H1 (cell line): ENCODE measurements at regions not wholly inside any gene's neighbourhood (a gene's known extent, or its start where the extent isn't known, plus 50 kb on each side); places are given as distances from the start of the nearest gene placed in this dataset.

Experiments
- CBX5 ChIP-seq: fragments of 300-800, 300-1000 bp; sonication (generic); IDR thresholded peaks from 2 replicates; pipeline ENCODE4 v1.7.1; 2016; ENCODE audit warnings: antibody characterized with exemption, low read length, low read depth
- CREB1 ChIP-seq: IDR thresholded peaks from 2 replicates; pipeline ENCODE4 v1.6.1; 2012; ENCODE audit warnings: inconsistent platforms
- KDM1A ChIP-seq: fragments of 200-600, 300-600 bp; sonication (generic); IDR thresholded peaks from 2 replicates; pipeline ENCODE4 v1.7.1; 2016; ENCODE audit warnings: mild to moderate bottlenecking, low read length, borderline replicate concordance
- PHF8 ChIP-seq: fragments of 200-600 bp; sonication (generic); conservative IDR thresholded peaks from 2 replicates; pipeline ENCODE4 v1.7.1; 2012; ENCODE audit warnings: low read depth, mild to moderate bottlenecking, inconsistent platforms, low read length, moderate library complexity
- POU5F1 ChIP-seq: IDR thresholded peaks from 2 replicates; pipeline ENCODE4 v1.6.1; 2011; ENCODE audit warnings: low read depth, mild to moderate bottlenecking, low read length, moderate library complexity
- RBBP5 ChIP-seq: IDR thresholded peaks from 2 replicates; pipeline ENCODE4 v1.7.1; 2012; ENCODE audit warnings: low read depth, mild to moderate bottlenecking, inconsistent platforms, low read length, moderate library complexity, borderline replicate concordance
- SIN3A ChIP-seq, 2 experiments: IDR thresholded peaks in 1 of 2; conservative IDR thresholded peaks in 1 of 2; 2 replicates each; pipeline ENCODE4 v1.6.1; 2011 to 2012; ENCODE audit warnings: low read length in 2 of 2, improper control_type of control experiment in 1 of 2, low read depth in 1 of 2, mild to moderate bottlenecking in 1 of 2

DNA sequence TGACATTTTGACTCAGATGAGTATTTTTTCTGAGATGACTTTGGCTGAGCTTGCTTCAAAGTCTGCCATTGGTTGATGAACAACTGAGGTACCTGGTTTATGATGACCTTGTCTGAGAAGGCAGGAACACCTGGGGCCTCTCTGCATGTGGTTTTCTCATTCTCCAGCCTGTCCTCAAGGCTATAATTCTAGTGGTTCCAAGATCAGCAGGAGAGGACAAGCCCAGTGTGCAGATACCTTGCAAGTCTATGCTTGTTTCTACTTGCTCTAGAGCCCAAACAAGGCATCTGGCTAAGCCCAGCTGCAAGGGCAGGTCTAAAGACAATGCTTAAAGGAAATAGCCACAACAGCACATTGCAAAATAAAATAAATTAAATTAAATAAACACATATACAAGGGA lies 1100.0 kb downstream of the NLGN4Y start (continued):
- TF ChIP-seq RBBP5 (no peak), CBX5 (no peak), POU5F1 (no peak), KDM1A (no peak), PHF8 (no peak), SIN3A (conservative IDR thresholded peaks at IDR 0.05 in 1 of 2, IDR thresholded peaks at IDR 0.05 in 1 of 2; ENCODE audit: low read depth in 1 of 2, low read length in 2 of 2) (no peak), CREB1 (no peak)
- TF ChIP-seq, all 59 proteins: peak for 0
